NCI-H446 treated with DMSO at 0.1 percent for 48 hours (cell line): ENCODE measurements at regions not wholly inside any gene's neighbourhood (a gene's known extent, or its start where the extent isn't known, plus 50 kb on each side); places are given as distances from the start of the nearest gene placed in this dataset.
A peak's percentile ranks its signal among the peaks of the same experiment; 100 is the strongest.

Source experiments
- DNase-seq: peaks from one replicate; lab custom pipeline; 2025; lab: John Stamatoyannopoulos, UW

GRCh38 chr3:177674186-177674585 lies 476.9 kb upstream of the TBL1XR1 start:
- DNase-seq: no peak

GRCh38 chr3:177676148-177676547 lies 478.9 kb upstream of the TBL1XR1 start:
- DNase-seq: no peak

GRCh38 chr3:177676947-177677587 lies 479.8 kb upstream of the TBL1XR1 start:
- DNase-seq: no peak

- no peak for DNase-seq
Measured at GRCh38 chr3:177679568-177680471, 482.5 kb upstream of the TBL1XR1 start.

GRCh38 chr3:177680472-177680821 lies 483.2 kb upstream of the TBL1XR1 start:
- no peak for DNase-seq

GRCh38 chr3:177681156-177681555 lies 483.9 kb upstream of the TBL1XR1 start:
- DNase-seq: no peak

GRCh38 chr3:177681852-177682251 lies 484.6 kb upstream of the TBL1XR1 start:
- no peak for DNase-seq

GRCh38 chr3:177683586-177683985 lies 486.3 kb upstream of the TBL1XR1 start:
- DNase-seq: no peak

GRCh38 chr3:177686671-177687070 lies 489.4 kb upstream of the TBL1XR1 start:
- DNase-seq: no peak

GRCh38 chr3:177687291-177687690 lies 490.0 kb upstream of the TBL1XR1 start:
- DNase-seq: no peak

- no peak for DNase-seq
Measured at GRCh38 chr3:177688152-177688551, 490.9 kb upstream of the TBL1XR1 start.

- no peak for DNase-seq
Measured at GRCh38 chr3:177689077-177689476, 491.8 kb upstream of the TBL1XR1 start.

GRCh38 chr3:177689869-177690268 lies 492.6 kb upstream of the TBL1XR1 start:
- no peak for DNase-seq

GRCh38 chr3:177690306-177690705 lies 493.0 kb upstream of the TBL1XR1 start:
- DNase-seq: no peak

- no peak for DNase-seq
Measured at GRCh38 chr3:177692304-177692975, 495.2 kb upstream of the TBL1XR1 start.

- no peak for DNase-seq
Measured at GRCh38 chr3:177693616-177694264, 496.5 kb upstream of the TBL1XR1 start.

GRCh38 chr3:177694316-177694715 lies 497.0 kb upstream of the TBL1XR1 start:
- DNase-seq: no peak

- no peak for DNase-seq
Measured at GRCh38 chr3:177694951-177695350, 497.7 kb upstream of the TBL1XR1 start.

- no peak for DNase-seq
Measured at GRCh38 chr3:177700117-177700516, 502.8 kb upstream of the TBL1XR1 start.

GRCh38 chr3:177703788-177704187 lies 506.5 kb upstream of the TBL1XR1 start:
- no peak for DNase-seq

- DNase-seq: peak; percentile 89
Measured at GRCh38 chr3:177705976-177706823, 508.9 kb upstream of the TBL1XR1 start.
